Muscle of leg (tissue), 3 donors: ENCODE measurements at regions not wholly inside any gene's neighbourhood (a gene's known extent, or its start where the extent isn't known, plus 50 kb on each side); places are given as distances from the start of the nearest gene placed in this dataset.

Experiments used
- DNase-seq: peaks from one replicate; pipeline ENCODE4 v3.0.0; 2013
- H3K27ac ChIP-seq: one replicate; pipeline ENCODE4 v1.5.1; 2013; ENCODE audit warnings: mild to moderate bottlenecking, low read length, control low read depth
- H3K27me3 ChIP-seq: one replicate; pipeline ENCODE4 v1.6.1; 2013; ENCODE audit warnings: low read length; ENCODE audit not compliant: control insufficient read depth, insufficient read depth
- H3K36me3 ChIP-seq: one replicate; pipeline ENCODE4 v1.6.1; 2013; ENCODE audit warnings: low read length; ENCODE audit not compliant: control insufficient read depth, insufficient read depth
- H3K4me1 ChIP-seq: one replicate; pipeline ENCODE4 v1.6.1; 2013; ENCODE audit warnings: low read length; ENCODE audit not compliant: control insufficient read depth, insufficient read depth
- H3K4me3 ChIP-seq: one replicate; pipeline ENCODE4 v1.5.1; 2013; ENCODE audit warnings: low read length, control low read depth
- H3K9me3 ChIP-seq: replicated peaks from 2 replicates; pipeline ENCODE4 v1.6.1; 2013; ENCODE audit warnings: low read depth, low read length; ENCODE audit not compliant: control insufficient read depth
- WGBS: methylation state at CpG from one replicate; pipeline ENCODE4 v1.1.5; 2013; ENCODE audit warnings: missing lambda C conversion rate; ENCODE audit not compliant: insufficient coverage; 5-methylcytosine and 5-hydroxymethylcytosine counted together

DNA sequence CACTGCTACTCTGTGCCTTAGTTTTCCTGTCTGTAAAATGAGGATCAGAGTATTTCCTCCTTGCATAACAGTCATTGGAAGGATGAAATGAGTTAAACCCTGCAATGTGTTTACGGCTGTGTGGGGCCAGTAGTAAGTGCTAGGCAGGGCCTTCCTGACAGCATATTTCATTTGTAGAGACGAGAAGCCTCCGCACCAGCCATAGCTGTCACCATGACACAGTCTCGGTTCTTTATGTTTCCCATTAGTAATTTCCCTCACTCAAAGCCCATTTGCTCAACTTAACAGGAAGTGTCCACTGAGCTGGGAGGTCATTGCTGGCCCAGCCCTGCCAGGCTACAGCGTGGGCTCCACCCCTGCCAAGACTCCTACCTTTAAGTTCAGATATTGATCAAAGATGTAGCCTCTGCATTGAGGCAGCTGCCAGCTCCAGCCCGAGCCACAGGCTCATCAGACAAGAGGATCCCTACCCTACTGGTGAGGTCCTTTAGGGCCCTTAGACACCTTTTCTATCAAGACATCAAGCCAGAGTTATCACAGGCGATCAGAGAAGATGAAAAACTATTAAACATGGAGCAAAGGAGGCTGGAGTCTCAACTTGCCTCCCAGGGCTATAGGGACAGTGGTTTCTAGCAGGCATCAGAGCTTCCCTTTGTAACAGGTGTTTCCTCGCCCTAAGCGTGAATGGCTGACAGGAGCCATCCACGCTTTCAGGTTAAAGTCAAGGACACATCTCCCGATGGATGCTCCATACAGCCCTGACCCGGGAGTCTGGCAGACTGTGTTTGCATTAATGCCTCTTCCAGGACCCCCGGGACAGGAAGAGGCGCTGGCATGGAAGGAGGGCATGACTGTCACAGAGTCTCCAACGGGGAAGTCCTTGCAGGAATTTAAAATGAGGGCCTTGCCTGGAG, 251.7 kb downstream of the NDUFA10 start:
- no peak for DNase-seq
- Histone ChIP-seq H3K4me3 (no peak overlapping the region), H3K4me1 (peaks cover 24% of the 10 kb centered on the region), H3K36me3 (no peaks in the 10 kb centered on the region), H3K9me3 (peaks cover 11% of the 10 kb centered on the region), H3K27ac (no peak overlapping the region), H3K27me3 (peaks cover 40% of the 10 kb centered on the region)
- WGBS, result 82% methylated on average over 14 of the region's 15 CpGs

- peaks cover 11% of the 10 kb centered on the region for H3K9me3 ChIP-seq
- WGBS, result 97% methylated on average over 5 of the region's 5 CpGs
- H3K27ac ChIP-seq, result no peak overlapping the region
- no peak overlapping the region for H3K4me3 ChIP-seq
- H3K4me1 ChIP-seq, result peaks cover 24% of the 10 kb centered on the region
- no peaks in the 10 kb centered on the region for H3K36me3 ChIP-seq
- DNase-seq, result no peak
- H3K27me3 ChIP-seq, result peaks cover 36% of the 10 kb centered on the region
These were observed 252.4 kb downstream of the NDUFA10 start for GRCh38 chr2:239772721-239773120.

DNA sequence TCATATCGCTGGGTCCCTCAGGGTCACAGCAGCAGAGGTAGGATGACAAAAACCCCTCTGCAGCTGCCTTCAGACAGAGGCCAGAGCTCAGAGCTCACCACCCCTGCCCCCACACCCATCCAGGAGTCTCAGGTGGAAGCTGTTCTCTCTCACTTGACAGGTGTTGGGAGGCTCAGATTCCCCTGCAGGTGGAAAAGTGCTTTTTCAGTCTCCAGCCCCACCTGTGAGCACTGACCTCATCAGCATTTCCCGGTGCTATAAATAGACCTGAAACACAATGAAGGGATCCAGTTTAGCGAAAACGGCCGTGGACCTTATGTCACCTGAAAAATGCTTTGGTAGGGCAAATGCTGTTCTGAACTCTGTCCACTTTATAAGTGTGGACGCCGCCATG, 254.9 kb downstream of the NDUFA10 start:
- Histone ChIP-seq H3K27me3 (peaks cover 28% of the 10 kb centered on the region), H3K36me3 (no peaks in the 10 kb centered on the region), H3K4me1 (peaks cover 8% of the 10 kb centered on the region), H3K9me3 (peaks cover 11% of the 10 kb centered on the region), H3K27ac (no peak overlapping the region), H3K4me3 (no peak overlapping the region)
- WGBS, result 64% methylated on average over 6 of the region's 7 CpGs
- no peak for DNase-seq

DNA sequence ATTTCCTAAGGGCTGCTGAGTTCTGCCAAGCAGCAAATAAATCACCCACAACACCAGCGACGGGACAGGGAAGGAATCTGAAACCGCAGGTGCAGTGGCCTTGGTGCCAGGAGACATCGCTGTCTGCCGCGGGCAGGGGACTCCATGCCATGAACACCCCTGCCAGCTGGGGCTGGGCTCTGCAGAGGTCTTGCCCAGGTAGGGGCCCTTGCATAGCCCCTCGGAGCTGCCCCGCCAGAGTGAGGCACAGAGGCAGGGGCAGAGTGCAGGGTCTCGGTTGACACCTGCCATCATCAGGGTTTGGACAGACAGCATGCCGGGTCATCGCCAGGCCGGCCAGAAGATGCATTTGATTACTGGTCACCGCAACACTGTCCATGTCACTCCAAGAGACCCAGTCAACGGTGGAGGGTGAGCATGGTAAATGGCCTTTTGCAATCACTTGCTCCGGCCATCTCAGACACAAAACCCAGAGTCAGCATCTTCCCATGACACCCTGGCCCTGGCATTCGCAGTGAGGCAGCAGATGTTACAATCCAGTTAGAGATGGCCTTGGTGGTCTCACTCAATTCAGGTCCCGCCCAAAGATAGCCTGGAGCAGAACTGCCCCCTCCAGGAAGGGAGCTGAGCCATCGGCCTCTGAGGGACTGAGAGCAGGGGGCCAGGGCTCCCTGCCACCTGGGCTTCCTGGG, 255.4 kb downstream of the NDUFA10 start:
- 78% methylated on average over 17 of the region's 18 CpGs for WGBS
- Histone ChIP-seq H3K4me3 (no peak overlapping the region), H3K36me3 (no peaks in the 10 kb centered on the region), H3K27ac (no peak overlapping the region), H3K9me3 (peaks cover 11% of the 10 kb centered on the region), H3K4me1 (peaks cover 6% of the 10 kb centered on the region), H3K27me3 (peaks cover 25% of the 10 kb centered on the region)
- no peak for DNase-seq

GRCh38 chr2:239768907-239769553, 256.1 kb downstream of the NDUFA10 start:
- H3K27ac ChIP-seq, result no peak overlapping the region
- no peak for DNase-seq
- no peaks in the 10 kb centered on the region for H3K36me3 ChIP-seq
- no peak overlapping the region for H3K4me3 ChIP-seq
- WGBS, result 90% methylated on average over 2 of the region's 10 CpGs
- H3K4me1 ChIP-seq, result peaks cover 6% of the 10 kb centered on the region
- H3K27me3 ChIP-seq, result peaks cover 21% of the 10 kb centered on the region
- H3K9me3 ChIP-seq, result peaks cover 11% of the 10 kb centered on the region

GRCh38 chr2:239768031-239768790, 256.9 kb downstream of the NDUFA10 start:
- Histone ChIP-seq H3K27me3 (peaks cover 12% of the 10 kb centered on the region), H3K36me3 (no peaks in the 10 kb centered on the region), H3K27ac (no peak overlapping the region), H3K4me3 (no peak overlapping the region), H3K9me3 (peaks cover 11% of the 10 kb centered on the region), H3K4me1 (peaks cover 11% of the 10 kb centered on the region)
- no peak for DNase-seq
- 93% methylated on average over 21 of the region's 23 CpGs for WGBS

DNA sequence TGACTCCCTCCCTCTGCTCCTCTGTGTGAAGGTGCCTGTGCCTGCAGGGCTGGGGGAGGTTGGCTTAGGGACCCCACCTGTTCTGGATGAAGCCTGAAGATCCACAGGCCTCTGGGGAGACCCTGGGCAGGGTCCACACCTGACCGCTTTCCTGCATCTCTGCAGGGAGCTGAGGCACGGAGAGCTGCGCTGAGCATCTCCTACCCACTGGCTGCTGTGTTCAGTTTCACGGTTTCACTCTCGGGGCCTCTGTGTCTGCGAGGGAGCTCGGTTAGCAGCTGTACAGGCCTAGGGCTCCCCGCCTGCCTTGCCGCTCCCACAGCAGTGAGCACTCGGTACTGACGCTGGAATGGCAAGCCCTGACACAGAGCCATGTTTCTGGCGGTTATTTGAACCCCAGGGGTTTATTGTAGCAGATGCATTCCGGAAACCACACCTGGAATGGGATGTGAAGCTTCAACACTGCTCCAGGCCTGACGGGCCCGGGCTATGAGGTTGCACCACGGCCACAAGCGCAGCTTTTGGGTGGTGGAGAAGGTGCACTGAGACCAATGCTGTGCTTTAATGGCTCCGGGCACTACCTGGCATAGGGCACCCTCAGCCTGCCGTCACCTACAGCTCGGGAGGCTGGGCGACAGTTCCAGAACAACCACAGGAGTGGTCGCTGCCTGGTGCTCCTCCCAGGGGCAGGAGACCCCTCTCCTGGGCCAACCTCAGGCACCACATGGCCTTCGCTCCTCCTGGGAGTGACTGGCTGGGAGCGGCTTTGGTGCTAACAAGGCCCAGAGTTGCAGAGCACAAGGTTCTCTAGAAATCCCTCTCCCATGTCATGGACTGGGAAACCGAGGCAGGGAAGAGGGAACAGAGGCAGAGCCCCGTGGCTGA, 257.9 kb downstream of the NDUFA10 start:
- DNase-seq, result no peak
- no peak overlapping the region for H3K4me3 ChIP-seq
- peaks cover 10% of the 10 kb centered on the region for H3K9me3 ChIP-seq
- H3K27ac ChIP-seq, result no peak overlapping the region
- WGBS, result 51% methylated on average over 24 of the region's 26 CpGs
- peaks cover 19% of the 10 kb centered on the region for H3K4me1 ChIP-seq
- no peaks in the 10 kb centered on the region for H3K36me3 ChIP-seq
- peaks cover 7% of the 10 kb centered on the region for H3K27me3 ChIP-seq

GRCh38 chr2:239765911-239766310, 259.2 kb downstream of the NDUFA10 start:
- Histone ChIP-seq H3K4me1 (peaks cover 19% of the 10 kb centered on the region), H3K27ac (no peak overlapping the region), H3K4me3 (no peak overlapping the region), H3K27me3 (peaks cover 11% of the 10 kb centered on the region), H3K36me3 (no peaks in the 10 kb centered on the region), H3K9me3 (peaks cover 2% of the 10 kb centered on the region)
- DNase-seq, result no peak
- WGBS, result 88% methylated on average over 9 of the region's 12 CpGs
